NOMO-1 (cell line): ENCODE measurements at regions not wholly inside any gene's neighbourhood (a gene's known extent, or its start where the extent isn't known, plus 50 kb on each side); places are given as distances from the start of the nearest gene placed in this dataset.
"Not testable (repeated sequence)": the region's sequence is repeated elsewhere in the genome, so short reads cannot be mapped to it uniquely, and the experiment has no call there.

Experiments used
- DNase-seq, 2 experiments: peaks; one replicate each; lab custom pipeline; 2025; ENCODE audit not compliant: unreplicated experiment in 2 of 2; lab: John Stamatoyannopoulos, UW

- DNase-seq: no peak
Measured at GRCh38 chr7:119228482-119228881, 1004.0 kb downstream of the ANKRD7 start.

GRCh38 chr7:119232091-119232490 is 1007.6 kb downstream of the ANKRD7 start:
- DNase-seq: no peak

GRCh38 chr7:119233015-119233414 is 1008.5 kb downstream of the ANKRD7 start:
- no peak for DNase-seq

GRCh38 chr7:119252962-119253361 is 1020.0 kb upstream of the KCND2 start:
- DNase-seq: no peak

GRCh38 chr7:119254742-119255141 is 1018.2 kb upstream of the KCND2 start:
- no peak for DNase-seq

- no peak for DNase-seq
Measured at GRCh38 chr7:119256001-119256400, 1017.0 kb upstream of the KCND2 start.

- no peak for DNase-seq
Measured at GRCh38 chr7:119256446-119257131, 1016.4 kb upstream of the KCND2 start.

- DNase-seq: not testable (repeated sequence)
Measured at GRCh38 chr7:119266790-119267189, 1006.2 kb upstream of the KCND2 start.

- DNase-seq: peak in 1 of 2 experiments; percentile 27
Measured at GRCh38 chr7:119270045-119270464, 1002.9 kb upstream of the KCND2 start.

- DNase-seq: no peak
Measured at GRCh38 chr7:119270644-119271043, 1002.3 kb upstream of the KCND2 start.

GRCh38 chr7:119271147-119271779 is 1001.7 kb upstream of the KCND2 start:
- no peak for DNase-seq

- DNase-seq: no peak
Measured at GRCh38 chr7:119281181-119281846, 991.7 kb upstream of the KCND2 start.

GRCh38 chr7:119283353-119283752 is 989.6 kb upstream of the KCND2 start:
- no peak for DNase-seq

GRCh38 chr7:119288416-119288815 is 984.6 kb upstream of the KCND2 start:
- no peak for DNase-seq

- DNase-seq: not testable (repeated sequence)
Measured at GRCh38 chr7:119300341-119300740, 972.6 kb upstream of the KCND2 start.

- DNase-seq: no peak
Measured at GRCh38 chr7:119320316-119320715, 952.7 kb upstream of the KCND2 start.

- no peak for DNase-seq
Measured at GRCh38 chr7:119329715-119330114, 943.3 kb upstream of the KCND2 start.

GRCh38 chr7:119335405-119335804 is 937.6 kb upstream of the KCND2 start:
- no peak for DNase-seq

- DNase-seq: no peak
Measured at GRCh38 chr7:119341822-119342221, 931.2 kb upstream of the KCND2 start.

GRCh38 chr7:119343289-119343688 is 929.7 kb upstream of the KCND2 start:
- DNase-seq: no peak

GRCh38 chr7:119344466-119344865 is 928.5 kb upstream of the KCND2 start:
- no peak for DNase-seq

GRCh38 chr7:119348491-119348890 is 924.5 kb upstream of the KCND2 start:
- no peak for DNase-seq
